Activated T-cell treated with anti-CD3 and anti-CD28 coated beads, Interleukin-2, amount 50 U/mL, for 1 hour (primary cell): ENCODE measurements at regions not wholly inside any gene's neighbourhood (a gene's known extent, or its start where the extent isn't known, plus 50 kb on each side); places are given as distances from the start of the nearest gene placed in this dataset.
"Not testable (repeated sequence)": the region's sequence is repeated elsewhere in the genome, so short reads cannot be mapped to it uniquely, and the experiment has no call there.

Source experiments
- DNase-seq: peaks from one replicate; pipeline ENCODE4 v3.0.0-alpha.2; 2020

DNA sequence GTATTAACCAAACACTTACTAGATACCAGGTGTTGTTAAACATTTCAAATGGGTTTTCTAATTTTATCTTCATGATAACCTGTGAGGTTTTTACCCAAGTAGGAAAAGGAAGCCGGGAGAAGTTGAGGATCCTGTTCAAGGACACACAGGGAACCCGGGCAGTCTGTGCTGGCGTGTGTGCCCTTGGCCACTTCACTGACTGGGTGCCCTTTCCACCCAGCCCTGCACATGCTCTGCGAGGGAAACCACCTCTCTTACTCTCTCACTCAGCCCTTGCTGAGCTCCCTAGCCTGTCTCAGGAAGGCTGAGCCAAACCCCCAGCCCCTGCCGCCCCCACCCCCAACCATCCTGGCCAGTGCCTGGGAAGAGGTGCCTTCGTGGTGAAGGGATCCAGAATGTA is 51.8 kb downstream of the TEX44 start:
- DNase-seq = no peak

DNA sequence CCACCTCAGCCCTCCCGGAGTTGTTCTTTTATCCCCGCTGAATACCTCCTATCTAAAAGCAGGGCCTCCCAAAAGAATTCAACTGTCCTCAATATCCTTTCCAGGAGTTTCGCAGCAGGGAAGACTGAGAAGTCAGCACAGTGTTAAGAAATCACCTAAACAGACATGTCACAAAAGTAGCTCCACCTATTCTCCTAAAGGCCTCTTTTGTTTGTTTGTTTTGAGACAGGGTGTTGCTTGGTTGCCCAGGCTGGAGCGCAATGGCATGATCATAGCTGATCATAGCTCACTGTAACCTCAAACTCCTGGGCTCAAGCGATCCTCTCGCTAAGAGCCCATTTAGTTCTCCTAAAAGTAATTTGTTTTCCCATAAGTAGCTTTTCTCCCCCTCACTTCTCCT is 53.8 kb downstream of the TEX44 start:
- DNase-seq = no peak

DNA sequence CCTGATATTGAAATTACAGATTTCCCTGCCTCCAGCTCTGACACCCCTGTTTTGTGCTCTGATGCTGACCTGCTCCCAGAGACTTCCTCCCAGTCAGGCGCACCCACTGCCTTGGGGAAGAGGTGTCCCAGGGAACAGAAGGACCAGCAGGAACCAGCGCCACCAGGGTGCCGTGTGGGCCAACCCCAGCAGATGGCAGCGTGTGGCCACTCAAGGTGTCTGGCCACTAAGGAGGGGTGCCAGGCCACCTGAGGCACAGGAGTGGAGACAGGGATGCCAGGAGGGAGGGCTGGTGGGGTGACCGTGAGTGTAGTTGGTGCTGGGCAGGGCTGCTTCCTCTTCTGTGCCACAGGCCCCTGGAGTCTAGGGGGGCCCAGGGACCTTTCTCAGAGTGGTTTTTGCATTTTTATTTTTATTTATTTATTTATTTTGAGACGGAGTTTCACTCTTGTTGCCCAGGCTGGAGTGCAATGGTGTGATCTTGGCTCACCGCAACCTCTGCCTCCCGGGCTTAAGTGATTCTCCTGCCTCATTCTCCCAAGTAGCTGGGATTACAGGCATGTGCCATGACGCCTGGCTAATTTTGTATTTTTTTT is 56.0 kb downstream of the TEX44 start:
- DNase-seq = peak; percentile 64

DNA sequence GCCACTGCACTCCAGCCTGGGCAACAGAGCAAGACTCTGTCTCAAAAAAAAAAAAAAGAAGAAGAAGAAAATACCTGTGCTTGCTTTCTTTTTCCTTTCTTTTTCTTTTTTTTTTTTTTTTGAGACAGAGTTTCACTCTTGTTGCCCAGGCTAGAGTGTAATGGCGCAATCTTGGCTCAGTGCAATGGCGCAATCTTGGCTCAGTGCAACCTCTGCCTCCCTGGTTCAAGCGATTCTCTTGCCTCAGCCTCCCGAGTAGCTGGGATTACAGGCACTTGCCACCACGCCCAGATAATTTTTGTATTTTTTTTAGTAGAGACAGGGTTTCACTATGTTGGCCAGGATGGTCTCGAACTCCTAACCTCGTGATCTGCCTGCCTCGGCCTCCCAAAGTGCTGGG is 56.8 kb upstream of the PTMA start:
- DNase-seq = not testable (repeated sequence)

DNA sequence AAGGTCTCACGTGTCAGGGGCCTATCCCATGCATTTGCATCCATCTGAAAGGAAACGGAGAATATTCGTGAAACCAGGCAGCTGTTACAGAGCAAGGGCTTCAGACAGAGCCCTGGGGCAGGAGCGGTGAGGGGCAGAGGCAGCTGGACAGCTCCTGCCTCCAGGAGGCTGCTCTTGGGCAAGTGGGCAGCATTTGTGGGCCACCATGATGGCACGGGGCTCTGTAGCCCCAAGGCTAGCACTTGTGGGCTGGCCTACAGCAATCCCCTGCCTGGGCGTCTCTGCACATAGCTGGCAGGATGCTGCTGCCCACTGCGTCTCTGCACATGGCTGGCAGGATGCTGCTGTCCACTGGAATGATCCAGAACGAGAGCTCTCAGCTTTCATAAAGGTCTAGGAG is 52.8 kb upstream of the PTMA start:
- DNase-seq = no peak

DNA sequence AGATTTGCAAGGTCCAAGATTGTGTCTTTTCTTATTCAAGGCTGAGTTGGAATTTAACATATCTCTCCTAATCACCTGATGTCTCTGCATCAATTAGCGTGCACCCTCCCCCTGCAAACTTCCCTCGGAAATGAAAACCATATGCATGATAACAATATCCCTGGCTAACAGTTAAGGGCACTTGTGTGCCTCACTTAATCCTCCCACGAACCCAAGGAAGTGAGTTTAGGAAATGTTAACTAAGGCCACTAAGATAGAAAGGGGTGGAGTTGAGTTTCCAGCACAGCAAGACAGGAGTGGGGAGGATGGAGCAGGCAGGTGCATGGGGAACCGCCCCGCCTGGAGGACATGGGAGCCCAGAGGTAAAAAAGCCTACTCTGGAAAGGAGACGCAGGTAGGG is 52.4 kb upstream of the PTMA start:
- DNase-seq = no peak
